Neural cell (in vitro differentiated cells): ENCODE measurements at regions not wholly inside any gene's neighbourhood (a gene's known extent, or its start where the extent isn't known, plus 50 kb on each side); places are given as distances from the start of the nearest gene placed in this dataset.
"Not testable (repeated sequence)": the region's sequence is repeated elsewhere in the genome, so short reads cannot be mapped to it uniquely, and the experiment has no call there.

Source experiments
- H2AFZ ChIP-seq: fragments of 200-600, 300-800 bp; sonication (generic), shearing (Covaris generic); 2 replicates; pipeline ENCODE4 v1.6.0; 2014; ENCODE audit warnings: low read depth, mild to moderate bottlenecking, antibody characterized with exemption, low read length, moderate library complexity
- H3F3A ChIP-seq: fragments of 200-600 bp; shearing (Covaris generic); 2 replicates; pipeline ENCODE4 v1.6.1; 2016; ENCODE audit warnings: mild to moderate bottlenecking, moderate library complexity, mixed read lengths, antibody characterized with exemption, low read length; ENCODE audit not compliant: insufficient read depth, poor library complexity, severe bottlenecking
- H3K27ac ChIP-seq: fragments of 200-600, 300-800 bp; sonication (generic), shearing (Covaris generic); 2 replicates; pipeline ENCODE4 v1.5.1; 2014; ENCODE audit warnings: mild to moderate bottlenecking, low read length, moderate library complexity
- H3K27me3 ChIP-seq: fragments of 300-800, 200-600 bp; sonication (generic), shearing (Covaris generic); 2 replicates; pipeline ENCODE4 v1.6.0; 2014; ENCODE audit warnings: mild to moderate bottlenecking, low read depth, low read length, moderate library complexity; ENCODE audit not compliant: insufficient read depth
- H3K36me3 ChIP-seq: fragments of 300-800, 200-600 bp; sonication (generic), shearing (Covaris generic); 2 replicates; pipeline ENCODE4 v1.5.1; 2014; ENCODE audit warnings: mild to moderate bottlenecking, antibody characterized with exemption, low read length, moderate library complexity; ENCODE audit not compliant: insufficient read depth
- H3K4me2 ChIP-seq: fragments of 300-800, 200-600 bp; sonication (generic), shearing (Covaris generic); 2 replicates; pipeline ENCODE4 v1.6.0; 2014; ENCODE audit warnings: mild to moderate bottlenecking, low read length
- H3K4me3 ChIP-seq: fragments of 300-800, 200-600 bp; sonication (generic), shearing (Covaris generic); 2 replicates; pipeline ENCODE4 v1.5.1; 2014; ENCODE audit warnings: mild to moderate bottlenecking, low read length, moderate library complexity
- H3K79me2 ChIP-seq: fragments of 200-600 bp; shearing (Covaris generic); replicated peaks from 2 replicates; pipeline ENCODE4 v1.6.0; 2014; ENCODE audit warnings: mild to moderate bottlenecking, low read length, moderate library complexity; ENCODE audit not compliant: insufficient read depth
- H3K9ac ChIP-seq: fragments of 300-800, 200-600 bp; sonication (generic), shearing (Covaris generic); 2 replicates; pipeline ENCODE4 v1.6.1; 2016; ENCODE audit warnings: mild to moderate bottlenecking, low read length, mixed read lengths
- H3K9me2 ChIP-seq: fragments of 200-600 bp; shearing (Covaris generic); 2 replicates; pipeline ENCODE4 v1.6.1; 2016; ENCODE audit warnings: mild to moderate bottlenecking, low read length, mixed read lengths; ENCODE audit not compliant: insufficient read depth
- H3K9me3 ChIP-seq: fragments of 200-600, 300-800 bp; sonication (generic), shearing (Covaris generic); 2 replicates; pipeline ENCODE4 v1.6.1; 2016; ENCODE audit warnings: mild to moderate bottlenecking, mixed run types, low read length, moderate library complexity, mixed read lengths
- H4K20me1 ChIP-seq: fragments of 200-600 bp; shearing (Covaris generic); 2 replicates; pipeline ENCODE4 v1.6.1; 2016; ENCODE audit warnings: mild to moderate bottlenecking, mixed run types; ENCODE audit not compliant: insufficient read depth
- EZH2 ChIP-seq: fragments of 200-600, 300-800 bp; shearing (Covaris generic), sonication (generic); IDR thresholded peaks from 2 replicates; pipeline ENCODE4 v1.6.1; 2014; ENCODE audit warnings: antibody characterized with exemption, low read length, borderline replicate concordance, mild to moderate bottlenecking; ENCODE audit not compliant: insufficient read depth, poor library complexity, severe bottlenecking
- MXI1 ChIP-seq: fragments of 450-650 bp; conservative IDR thresholded peaks from 2 replicates; pipeline ENCODE4 v1.6.1; 2014; ENCODE audit warnings: antibody characterized with exemption, mild to moderate bottlenecking; ENCODE audit not compliant: poor library complexity, severe bottlenecking
- RAD21 ChIP-seq: fragments of 450-650 bp; conservative IDR thresholded peaks from 2 replicates; pipeline ENCODE4 v1.6.1; 2014; ENCODE audit warnings: antibody characterized with exemption, mild to moderate bottlenecking, moderate library complexity
- REST ChIP-seq: IDR thresholded peaks from 2 replicates; pipeline ENCODE4 v1.6.1; 2012; ENCODE audit warnings: borderline replicate concordance
- SMC3 ChIP-seq: fragments of 450-650 bp; conservative IDR thresholded peaks from 2 replicates; pipeline ENCODE4 v1.6.1; 2014; ENCODE audit warnings: antibody characterized with exemption, mild to moderate bottlenecking, moderate library complexity; ENCODE audit not compliant: poor library complexity
- TAF1 ChIP-seq: IDR thresholded peaks from 2 replicates; pipeline ENCODE4 v1.6.1; 2012; ENCODE audit warnings: low read depth

GRCh38 chr9:80673496-80673895 lies 1015.9 kb downstream of the TLE1 start:
- H3K27ac ChIP-seq, result no peak overlapping the region
- H3K79me2 ChIP-seq, result no peaks in the 10 kb centered on the region
- H3K4me3 ChIP-seq, result no peak overlapping the region
- H3K9me3 ChIP-seq, result no peaks in the 10 kb centered on the region
- no peaks in the 10 kb centered on the region for H3F3A ChIP-seq
- H2AFZ ChIP-seq, result no peak overlapping the region
- H3K27me3 ChIP-seq, result no peaks in the 10 kb centered on the region
- no peaks in the 10 kb centered on the region for H3K36me3 ChIP-seq
- no peak overlapping the region for H3K4me2 ChIP-seq
- TF ChIP-seq RAD21, result no peak
- TF ChIP-seq SMC3, result no peak
- no peaks in the 10 kb centered on the region for H4K20me1 ChIP-seq
- H3K9ac ChIP-seq, result no peak overlapping the region
- H3K9me2 ChIP-seq, result no peaks in the 10 kb centered on the region

GRCh38 chr9:80665479-80665878 lies 1023.9 kb downstream of the TLE1 start:
- no peaks in the 10 kb centered on the region for H3K9me2 ChIP-seq
- H3K4me2 ChIP-seq, result no peak overlapping the region
- no peak overlapping the region for H2AFZ ChIP-seq
- no peaks in the 10 kb centered on the region for H3F3A ChIP-seq
- H3K9ac ChIP-seq, result no peak overlapping the region
- H3K27ac ChIP-seq, result no peak overlapping the region
- H3K36me3 ChIP-seq, result no peaks in the 10 kb centered on the region
- no peaks in the 10 kb centered on the region for H3K27me3 ChIP-seq
- H3K9me3 ChIP-seq, result no peaks in the 10 kb centered on the region
- no peaks in the 10 kb centered on the region for H4K20me1 ChIP-seq
- TF ChIP-seq SMC3 (no peak), REST (no peak), EZH2 (no peak), MXI1 (no peak)
- H3K79me2 ChIP-seq, result no peaks in the 10 kb centered on the region
- no peak overlapping the region for H3K4me3 ChIP-seq

- TF ChIP-seq TAF1, result no peak
- H3K9me2 ChIP-seq, result no peaks in the 10 kb centered on the region
- H3K9ac ChIP-seq, result no peak overlapping the region
- H3K4me2 ChIP-seq, result no peak overlapping the region
- H3K36me3 ChIP-seq, result no peaks in the 10 kb centered on the region
- H3F3A ChIP-seq, result no peaks in the 10 kb centered on the region
- no peaks in the 10 kb centered on the region for H3K27me3 ChIP-seq
- no peaks in the 10 kb centered on the region for H3K79me2 ChIP-seq
- H4K20me1 ChIP-seq, result no peaks in the 10 kb centered on the region
- no peak overlapping the region for H2AFZ ChIP-seq
- H3K4me3 ChIP-seq, result no peak overlapping the region
- no peaks in the 10 kb centered on the region for H3K9me3 ChIP-seq
- H3K27ac ChIP-seq, result no peak overlapping the region
Observed at GRCh38 chr9:80664327-80665210, 1024.8 kb downstream of the TLE1 start.

DNA sequence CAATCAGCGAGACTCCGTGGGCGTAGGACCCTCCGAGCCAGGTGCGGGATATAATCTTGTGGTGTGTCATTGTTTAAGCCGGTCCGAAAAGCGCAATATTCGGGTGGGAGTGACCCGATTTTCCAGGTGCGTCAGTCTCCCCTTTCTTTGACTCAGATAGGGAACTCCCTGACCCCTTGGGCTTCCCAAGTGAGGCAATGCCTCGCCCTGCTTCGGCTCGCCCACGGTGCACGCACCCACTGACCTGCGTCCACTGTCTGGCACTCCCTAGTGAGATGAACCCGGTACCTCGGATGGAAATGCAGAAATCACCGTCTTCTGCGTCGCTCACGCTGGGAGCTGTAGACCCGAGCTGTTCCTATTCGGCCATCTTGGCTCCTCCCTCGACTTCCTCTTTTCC lies 1029.6 kb downstream of the TLE1 start:
- H4K20me1 ChIP-seq, H3K27me3 ChIP-seq, H3K9ac ChIP-seq, H3K79me2 ChIP-seq, H3K4me2 ChIP-seq, H3K9me2 ChIP-seq, H3K4me3 ChIP-seq, H3F3A ChIP-seq, H3K36me3 ChIP-seq, H2AFZ ChIP-seq, H3K27ac ChIP-seq, H3K9me3 ChIP-seq: not testable (repeated sequence)
